ENCODE measurements at regions not wholly inside any gene's neighbourhood (a gene's known extent, or its start where the extent isn't known, plus 50 kb on each side); places are given as distances from the start of the nearest gene placed in this dataset.

- Histone ChIP-seq H3K9me1 (ENCODE audit: insufficient read depth, low read length) (peaks cover 4% of the 10 kb centered on the region), H3K9ac (ENCODE audit: low read depth, low read length) (no peak overlapping the region), H2BK120ac (ENCODE audit: low read depth, low read length) (0 out of 2 replicates have a peak overlapping the region, but pooled peaks have one; percentile 11), H3K56ac (ENCODE audit: extremely low read depth, insufficient read depth, low read length) (no peak overlapping the region), H3K4me2 (ENCODE audit: low read depth, low read length) (no peak overlapping the region), H2BK20ac (ENCODE audit: low read depth, low read length) (0 out of 2 replicates have a peak overlapping the region, but pooled peaks have one; percentile 20), H3K9me3 (ENCODE audit: control insufficient read depth, insufficient read depth, low read length) (no peaks in the 10 kb centered on the region), H4K5ac (ENCODE audit: low read depth, low read length) (no peak overlapping the region; the same call in 1 of the 2 replicates), H3K4me1 (ENCODE audit: control insufficient read depth, insufficient read depth, low read length) (peaks cover 7% of the 10 kb centered on the region), H3K36me3 (ENCODE audit: control insufficient read depth, insufficient read depth, low read length) (no peaks in the 10 kb centered on the region), H2BK5ac (ENCODE audit: low read depth, low read length, poor library complexity, severe bottlenecking) (no peak overlapping the region), H3K4ac (ENCODE audit: low read depth, low read length) (no peak overlapping the region), H2BK15ac (ENCODE audit: low read depth, low read length) (peak overlapping the region; percentile 81), H3K23ac (ENCODE audit: low read depth, low read length) (no peak overlapping the region), H3K18ac (ENCODE audit: low read depth, low read length) (peak overlapping the region; percentile 65), H3K27ac (ENCODE audit: insufficient read depth, low read length) (no peak overlapping the region), H2AK5ac (ENCODE audit: low read depth, low read length) (peak overlapping the region; percentile 74), H3K79me1 (ENCODE audit: low read depth in 1 of 2, low read length in 2 of 2) (no peaks in the 10 kb centered on the region), H4K8ac (ENCODE audit: low read depth in 2 of 2, low read length in 2 of 2) (no peak overlapping the region), H3K4me3 (ENCODE audit: insufficient read depth, low read depth, low read length) (no peak overlapping the region), H2AFZ (replicated peaks; ENCODE audit: low read length, poor library complexity) (no peak overlapping the region), H4K20me1 (ENCODE audit: insufficient read depth, low read length) (no peaks in the 10 kb centered on the region), H3K27me3 (ENCODE audit: control insufficient read depth, insufficient read depth, low read length) (no peaks in the 10 kb centered on the region; the same call in 1 of the 2 replicates), H3K14ac (replicated peaks; ENCODE audit: low read depth, low read length) (no peak overlapping the region), H4K91ac (ENCODE audit: insufficient read depth, low read depth, low read length) (no peak overlapping the region), H2AK9ac (replicated peaks; ENCODE audit: low read depth, low read length, poor library complexity) (no peak overlapping the region)
- BruUV-seq (replicated peaks): no TSS peak
- ATAC-seq (ENCODE audit: low read depth): no peak
- in situ Hi-C loops (cut with MboI; ENCODE audit: low sequenced_read_pairs): no loop called here
- dilution Hi-C loops (cut with HindIII; ENCODE audit: low sequenced_read_pairs, unreplicated experiment): no loop called here
- intact Hi-C loops (cut with micrococcal nuclease): no loop called here
- ChIA-PET POLR2A (ENCODE audit: unreplicated experiment) (no interaction called here), CTCF (no interaction called here)
- DNase-seq: no peak
- no CpG with 5 or more reads among the region's 1 CpG for WGBS, 2 experiments (ENCODE audit: extremely low coverage in 2 of 2, insufficient read length in 1 of 2)
- TF ChIP-seq BHLHE40 (IDR thresholded peaks at IDR 0.05; ENCODE audit: low read depth, low read length) (no peak), MAZ (IDR thresholded peaks at IDR 0.05; ENCODE audit: borderline replicate concordance, low read depth, low read length) (no peak), CHD1 (IDR thresholded peaks at IDR 0.05; ENCODE audit: low read depth, low read length) (no peak), CEBPB (IDR thresholded peaks at IDR 0.05; ENCODE audit: low read depth, low read length) (no peak), FOS (IDR thresholded peaks at IDR 0.05; ENCODE audit: low read depth, low read length) (no peak), SMC3 (IDR thresholded peaks at IDR 0.05; ENCODE audit: low read depth, low read length) (no peak), RFX5 (IDR thresholded peaks at IDR 0.05; ENCODE audit: low read depth, low read length) (no peak), ELK1 (IDR thresholded peaks at IDR 0.05; ENCODE audit: borderline replicate concordance, low read depth, low read length) (no peak), USF2 (IDR thresholded peaks at IDR 0.05; ENCODE audit: low read depth, low read length) (no peak), POLR2A (IDR thresholded peaks at IDR 0.05; ENCODE audit: low read depth, low read length) (no peak), RAD21 (IDR thresholded peaks at IDR 0.05; ENCODE audit: low read length) (no peak)
These were observed 185.8 kb upstream of the MAN1A1 start for GRCh38 chr6:119535332-119535731.

All from IMR-90 (cell line).